Sigmoid colon (tissue), 6 donors: ENCODE measurements at regions not wholly inside any gene's neighbourhood (a gene's known extent, or its start where the extent isn't known, plus 50 kb on each side); places are given as distances from the start of the nearest gene placed in this dataset.

Experiments used
- DNase-seq: peaks from one replicate; pipeline ENCODE4 v3.0.0-alpha.2; 2019
- H3K27ac ChIP-seq, 4 donors: fragments of 200-600 bp; sonication (generic); one replicate each; pipeline ENCODE4 v1.5.1; 2016 to 2019; ENCODE audit warnings: mild to moderate bottlenecking in 1 of 4
- H3K27me3 ChIP-seq, 3 donors: fragments of 200-600 bp; sonication (generic); one replicate each; pipeline ENCODE4 v1.5.1; 2019; ENCODE audit warnings: mild to moderate bottlenecking in 1 of 3
- H3K36me3 ChIP-seq, 4 donors: fragments of 200-600 bp; sonication (generic); one replicate each; pipeline ENCODE4 v1.5.1; 2016 to 2019
- H3K4me1 ChIP-seq, 4 donors: fragments of 200-600 bp; sonication (generic); one replicate each; pipeline ENCODE4 v1.5.1; 2017 to 2019
- H3K4me3 ChIP-seq, 4 donors: fragments of 200-600 bp; sonication (generic); one replicate each; pipeline ENCODE4 v1.5.1; 2017 to 2019; ENCODE audit warnings: mild to moderate bottlenecking in 2 of 4, moderate library complexity in 1 of 4
- H3K9me3 ChIP-seq, 4 donors: fragments of 200-600 bp in 3 of 4; sonication (generic) in 3 of 4; one replicate each; pipeline versions ENCODE4 v1.5.1 to v1.6.1; 2013 to 2019
- EP300 ChIP-seq, 4 donors: sonication (generic); formaldehyde crosslinking; IDR thresholded peaks; one replicate each; pipeline ENCODE4 v1.6.1; 2017; ENCODE audit warnings: antibody characterized with exemption in 4 of 4
- POLR2A ChIP-seq, 2 donors: fragments of 450-650 bp; IDR thresholded peaks; one replicate each; pipeline ENCODE4 v1.6.1; 2016; ENCODE audit warnings: antibody characterized with exemption in 2 of 2, mild to moderate bottlenecking in 2 of 2, moderate library complexity in 2 of 2
- POLR2AphosphoS5 ChIP-seq, 4 donors: sonication (generic); formaldehyde crosslinking; IDR thresholded peaks; one replicate each; pipeline ENCODE4 v1.6.1; 2017; ENCODE audit warnings: antibody characterized with exemption in 4 of 4
- WGBS, 2 donors: extraction: QIAGEN DNeasy Blood & Tissue Kit; methylation state at CpG; one replicate each; pipeline ENCODE4 v1.1.7; 2013; 5-methylcytosine and 5-hydroxymethylcytosine counted together
- intact Hi-C: fragments of 100-400 bp; cut with DNase I; formaldehyde crosslinking; loops from one replicate; pipeline ENCODE4 v1.15.1; 2023
- TF ChIP-seq, protein P1 (sequence below), 4 experiments: fragments of 450-650 bp in 3 of 4; fragments of 200-600 bp in 1 of 4; IDR thresholded peaks; one replicate each; pipeline ENCODE4 v1.5.1; 2016 to 2019; ENCODE audit warnings: antibody characterized with exemption in 4 of 4, mild to moderate bottlenecking in 3 of 4, moderate library complexity in 2 of 4
- donor health status: healthy with polysubstance abuse.
- donor health status: healthy.

- intact Hi-C loops = no loop called here
- H3K27me3 ChIP-seq = peaks cover 0 to 53% (median 17%) of the 10 kb centered on the region in 3 donors
- no peaks in the 10 kb centered on the region for H3K9me3 ChIP-seq
- H3K4me3 ChIP-seq = no peak overlapping the region
- H3K27ac ChIP-seq = no peak overlapping the region
- no peak for DNase-seq
- peaks cover 0 to 6% (median 2%) of the 10 kb centered on the region in 4 donors for H3K4me1 ChIP-seq
- H3K36me3 ChIP-seq = no peaks in the 10 kb centered on the region
- WGBS, 2 donors = 64 to 69% methylated on average over 3 of the region's 3 CpGs
- TF ChIP-seq EP300 (IDR thresholded peaks at IDR 0.05) = no peak
- TF ChIP-seq, protein P1, sequence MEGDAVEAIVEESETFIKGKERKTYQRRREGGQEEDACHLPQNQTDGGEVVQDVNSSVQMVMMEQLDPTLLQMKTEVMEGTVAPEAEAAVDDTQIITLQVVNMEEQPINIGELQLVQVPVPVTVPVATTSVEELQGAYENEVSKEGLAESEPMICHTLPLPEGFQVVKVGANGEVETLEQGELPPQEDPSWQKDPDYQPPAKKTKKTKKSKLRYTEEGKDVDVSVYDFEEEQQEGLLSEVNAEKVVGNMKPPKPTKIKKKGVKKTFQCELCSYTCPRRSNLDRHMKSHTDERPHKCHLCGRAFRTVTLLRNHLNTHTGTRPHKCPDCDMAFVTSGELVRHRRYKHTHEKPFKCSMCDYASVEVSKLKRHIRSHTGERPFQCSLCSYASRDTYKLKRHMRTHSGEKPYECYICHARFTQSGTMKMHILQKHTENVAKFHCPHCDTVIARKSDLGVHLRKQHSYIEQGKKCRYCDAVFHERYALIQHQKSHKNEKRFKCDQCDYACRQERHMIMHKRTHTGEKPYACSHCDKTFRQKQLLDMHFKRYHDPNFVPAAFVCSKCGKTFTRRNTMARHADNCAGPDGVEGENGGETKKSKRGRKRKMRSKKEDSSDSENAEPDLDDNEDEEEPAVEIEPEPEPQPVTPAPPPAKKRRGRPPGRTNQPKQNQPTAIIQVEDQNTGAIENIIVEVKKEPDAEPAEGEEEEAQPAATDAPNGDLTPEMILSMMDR (IDR thresholded peaks at IDR 0.05) = no peak
- no peak for TF ChIP-seq POLR2A (IDR thresholded peaks at IDR 0.05)
- no peak for TF ChIP-seq POLR2AphosphoS5 (IDR thresholded peaks at IDR 0.05)
These were observed 369.4 kb downstream of the NR2F2 start for GRCh38 chr15:96699871-96700401.

GRCh38 chr15:96700555-96700954 is 370.1 kb downstream of the NR2F2 start:
- 60 to 67% methylated on average over 2 of the region's 2 CpGs for WGBS, 2 donors
- H3K36me3 ChIP-seq = no peaks in the 10 kb centered on the region
- intact Hi-C loops = no loop called here
- no peak for DNase-seq
- TF ChIP-seq, protein P1 (IDR thresholded peaks at IDR 0.05) = no peak
- TF ChIP-seq POLR2A (IDR thresholded peaks at IDR 0.05) = no peak
- TF ChIP-seq EP300 (IDR thresholded peaks at IDR 0.05) = no peak
- TF ChIP-seq POLR2AphosphoS5 (IDR thresholded peaks at IDR 0.05) = no peak
- H3K9me3 ChIP-seq = no peaks in the 10 kb centered on the region
- no peak overlapping the region for H3K27ac ChIP-seq
- no peak overlapping the region for H3K4me3 ChIP-seq
- peaks cover 0 to 57% (median 18%) of the 10 kb centered on the region in 3 donors for H3K27me3 ChIP-seq
- peaks cover 0 to under 1% (median 0%) of the 10 kb centered on the region in 4 donors for H3K4me1 ChIP-seq

GRCh38 chr15:96701443-96701842 is 370.9 kb downstream of the NR2F2 start:
- no peak overlapping the region for H3K4me3 ChIP-seq
- WGBS, 2 donors = 59 to 74% methylated on average over 2 of the region's 2 CpGs
- H3K9me3 ChIP-seq = no peaks in the 10 kb centered on the region
- DNase-seq = no peak
- no peaks in the 10 kb centered on the region for H3K4me1 ChIP-seq
- intact Hi-C loops = no loop called here
- TF ChIP-seq POLR2A (IDR thresholded peaks at IDR 0.05) (no peak), POLR2AphosphoS5 (IDR thresholded peaks at IDR 0.05) (no peak), EP300 (IDR thresholded peaks at IDR 0.05) (no peak)
- TF ChIP-seq, protein P1 (IDR thresholded peaks at IDR 0.05) = no peak
- no peaks in the 10 kb centered on the region for H3K36me3 ChIP-seq
- no peak overlapping the region for H3K27ac ChIP-seq
- peaks cover 0 to 57% (median 18%) of the 10 kb centered on the region in 3 donors for H3K27me3 ChIP-seq

GRCh38 chr15:96701877-96702276 is 371.4 kb downstream of the NR2F2 start:
- H3K36me3 ChIP-seq = no peaks in the 10 kb centered on the region
- H3K4me3 ChIP-seq = no peak overlapping the region
- H3K9me3 ChIP-seq = no peaks in the 10 kb centered on the region
- 38 to 67% methylated on average over 2 of the region's 2 CpGs for WGBS, 2 donors
- intact Hi-C loops = no loop called here
- DNase-seq = no peak
- peaks cover 0 to 60% (median 18%) of the 10 kb centered on the region in 3 donors for H3K27me3 ChIP-seq
- H3K27ac ChIP-seq = no peak overlapping the region
- H3K4me1 ChIP-seq = no peaks in the 10 kb centered on the region
- TF ChIP-seq POLR2A (IDR thresholded peaks at IDR 0.05) (no peak), POLR2AphosphoS5 (IDR thresholded peaks at IDR 0.05) (no peak), EP300 (IDR thresholded peaks at IDR 0.05) (no peak)
- TF ChIP-seq, protein P1 (IDR thresholded peaks at IDR 0.05) = no peak

DNA sequence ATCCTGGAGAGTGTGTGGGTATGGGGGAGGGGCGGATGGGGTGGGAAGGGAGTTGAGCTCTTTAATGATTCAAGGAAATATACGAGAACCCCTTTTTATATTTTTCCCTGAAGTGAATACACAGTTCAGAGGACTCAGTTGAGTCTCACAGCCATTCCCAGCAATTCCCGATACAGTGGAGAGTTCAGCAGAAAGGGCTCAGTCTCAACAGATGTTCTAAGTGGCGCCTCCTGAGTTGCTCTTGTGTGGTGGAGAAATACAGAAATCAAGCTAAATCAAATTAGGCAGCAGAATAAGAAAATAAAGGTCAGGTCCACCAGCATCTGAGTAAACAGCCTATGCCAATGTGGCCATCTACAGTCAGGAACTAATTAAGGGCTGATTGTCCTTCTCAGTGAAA is 372.1 kb downstream of the NR2F2 start:
- no peak overlapping the region for H3K27ac ChIP-seq
- no peaks in the 10 kb centered on the region for H3K36me3 ChIP-seq
- 54 to 69% methylated on average over 4 of the region's 4 CpGs for WGBS, 2 donors
- no peak overlapping the region for H3K4me3 ChIP-seq
- no peak for DNase-seq
- TF ChIP-seq POLR2A (IDR thresholded peaks at IDR 0.05) (no peak), POLR2AphosphoS5 (IDR thresholded peaks at IDR 0.05) (no peak), EP300 (IDR thresholded peaks at IDR 0.05) (no peak)
- TF ChIP-seq, protein P1 (IDR thresholded peaks at IDR 0.05) = no peak
- H3K27me3 ChIP-seq = peaks cover 0 to 62% (median 18%) of the 10 kb centered on the region in 3 donors
- intact Hi-C loops = no loop called here
- no peaks in the 10 kb centered on the region for H3K9me3 ChIP-seq
- no peaks in the 10 kb centered on the region for H3K4me1 ChIP-seq
